GM12891 (cell line): ENCODE measurements at regions not wholly inside any gene's neighbourhood (a gene's known extent, or its start where the extent isn't known, plus 50 kb on each side); places are given as distances from the start of the nearest gene placed in this dataset.

ENCODE experiments used
- POLR2A ChIP-seq: IDR thresholded peaks from 2 replicates; pipeline ENCODE4 v1.6.1; 2011; ENCODE audit warnings: low read depth, low read length, control low read depth
- POLR2AphosphoS5 ChIP-seq: IDR thresholded peaks from 2 replicates; pipeline ENCODE4 v1.6.1; 2011; ENCODE audit warnings: low read depth, low read length, control low read depth
- SPI1 ChIP-seq: IDR thresholded peaks from 2 replicates; pipeline ENCODE4 v1.6.1; 2011; ENCODE audit warnings: low read depth, low read length, control low read depth
- TAF1 ChIP-seq: IDR thresholded peaks from 2 replicates; pipeline ENCODE4 v1.6.1; 2011; ENCODE audit warnings: low read depth, low read length, control low read depth

GRCh38 chr2:145916799-145917198, 1396.9 kb upstream of the ZEB2 start:
- TF ChIP-seq POLR2A (no peak), TAF1 (no peak), POLR2AphosphoS5 (no peak), SPI1 (no peak)
